ENCODE measurements at regions not wholly inside any gene's neighbourhood (a gene's known extent, or its start where the extent isn't known, plus 50 kb on each side); places are given as distances from the start of the nearest gene placed in this dataset.

DNA sequence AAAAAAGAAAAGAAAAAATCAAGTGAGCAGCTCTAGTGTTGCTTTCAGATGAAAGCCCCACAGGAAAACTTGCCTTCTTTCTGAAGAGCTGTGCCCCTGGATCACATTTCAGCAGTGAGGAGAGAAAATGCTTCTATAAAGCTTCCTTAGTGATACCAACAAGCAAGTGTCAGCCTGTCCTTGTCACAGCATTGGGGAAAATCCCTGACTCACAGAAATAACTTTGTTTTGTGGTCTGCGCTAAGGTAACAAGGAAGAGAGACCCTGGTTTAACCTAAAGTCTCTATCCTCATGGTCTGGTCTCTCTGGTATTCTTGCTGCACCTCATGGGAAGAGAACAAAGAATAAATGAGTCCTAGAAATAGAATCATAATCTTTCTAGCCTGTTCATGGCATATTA, 885.2 kb upstream of the SORCS1 start:
- Histone ChIP-seq H4K91ac (ENCODE audit: insufficient read depth, low read depth, low read length) (no peak overlapping the region), H4K20me1 (ENCODE audit: insufficient read depth, low read length) (no peaks in the 10 kb centered on the region), H3K18ac (ENCODE audit: low read depth, low read length) (no peak overlapping the region), H3K14ac (replicated peaks; ENCODE audit: low read depth, low read length) (no peak overlapping the region), H3K4me3 (ENCODE audit: insufficient read depth, low read depth, low read length) (no peak overlapping the region), H3K79me1 (ENCODE audit: low read depth in 1 of 2, low read length in 2 of 2) (no peaks in the 10 kb centered on the region), H2BK5ac (ENCODE audit: low read depth, low read length, poor library complexity, severe bottlenecking) (no peak overlapping the region), H3K27ac (ENCODE audit: insufficient read depth, low read length) (no peak overlapping the region), H3K36me3 (ENCODE audit: control insufficient read depth, insufficient read depth, low read length) (no peaks in the 10 kb centered on the region), H3K9me1 (ENCODE audit: insufficient read depth, low read length) (no peaks in the 10 kb centered on the region), H2AK5ac (ENCODE audit: low read depth, low read length) (no peak overlapping the region), H3K4ac (ENCODE audit: low read depth, low read length) (no peak overlapping the region), H3K23ac (ENCODE audit: low read depth, low read length) (no peak overlapping the region), H4K5ac (ENCODE audit: low read depth, low read length) (no peak overlapping the region), H2AK9ac (replicated peaks; ENCODE audit: low read depth, low read length, poor library complexity) (no peak overlapping the region), H2BK20ac (ENCODE audit: low read depth, low read length) (no peak overlapping the region), H3K4me2 (ENCODE audit: low read depth, low read length) (no peak overlapping the region), H3K56ac (ENCODE audit: extremely low read depth, insufficient read depth, low read length) (no peak overlapping the region), H2BK120ac (ENCODE audit: low read depth, low read length) (no peak overlapping the region), H2AFZ (replicated peaks; ENCODE audit: low read length, poor library complexity) (no peak overlapping the region), H3K9ac (ENCODE audit: low read depth, low read length) (no peak overlapping the region), H4K8ac (ENCODE audit: low read depth in 2 of 2, low read length in 2 of 2) (no peak overlapping the region), H3K27me3 (ENCODE audit: control insufficient read depth, insufficient read depth, low read length) (no peaks in the 10 kb centered on the region), H2BK15ac (ENCODE audit: low read depth, low read length) (no peak overlapping the region), H3K4me1 (ENCODE audit: control insufficient read depth, insufficient read depth, low read length) (no peaks in the 10 kb centered on the region), H3K9me3 (ENCODE audit: control insufficient read depth, insufficient read depth, low read length) (peaks cover 11% of the 10 kb centered on the region)
- TF ChIP-seq MAFK (IDR thresholded peaks at IDR 0.05; ENCODE audit: low read depth, low read length) (no peak), USF2 (IDR thresholded peaks at IDR 0.05; ENCODE audit: low read depth, low read length) (no peak), NFE2L2 (IDR thresholded peaks at IDR 0.05; ENCODE audit: low read depth, low read length) (no peak), RCOR1 (IDR thresholded peaks at IDR 0.05; ENCODE audit: insufficient replicate concordance, low read length) (no peak), RFX5 (IDR thresholded peaks at IDR 0.05; ENCODE audit: low read depth, low read length) (no peak), CHD1 (IDR thresholded peaks at IDR 0.05; ENCODE audit: low read depth, low read length) (no peak), POLR2A (IDR thresholded peaks at IDR 0.05; ENCODE audit: low read depth, low read length) (no peak), RAD21 (IDR thresholded peaks at IDR 0.05; ENCODE audit: low read length) (no peak), FOS (IDR thresholded peaks at IDR 0.05; ENCODE audit: low read depth, low read length) (no peak), MXI1 (IDR thresholded peaks at IDR 0.05; ENCODE audit: borderline replicate concordance, low read depth, low read length) (no peak), MAZ (IDR thresholded peaks at IDR 0.05; ENCODE audit: borderline replicate concordance, low read depth, low read length) (no peak), BHLHE40 (IDR thresholded peaks at IDR 0.05; ENCODE audit: low read depth, low read length) (no peak), SMC3 (IDR thresholded peaks at IDR 0.05; ENCODE audit: low read depth, low read length) (no peak), CEBPB (IDR thresholded peaks at IDR 0.05; ENCODE audit: low read depth, low read length) (no peak), ELK1 (IDR thresholded peaks at IDR 0.05; ENCODE audit: borderline replicate concordance, low read depth, low read length) (no peak), CTCF (conservative IDR thresholded peaks at IDR 0.05; ENCODE audit: low read depth, low read length) (no peak)
- in situ Hi-C loops (cut with MboI; ENCODE audit: low sequenced_read_pairs), result no loop called here
- CTCF ChIA-PET, result no interaction called here
- ATAC-seq (ENCODE audit: low read depth) (no peak), DNase-seq (no peak)
- intact Hi-C loops (cut with micrococcal nuclease), result no loop called here
- POLR2A ChIA-PET (ENCODE audit: unreplicated experiment), result no interaction called here
- dilution Hi-C loops (cut with HindIII; ENCODE audit: low sequenced_read_pairs, unreplicated experiment), result no loop called here
- no CpG with 5 or more reads among the region's 1 CpG for WGBS, 2 experiments (ENCODE audit: extremely low coverage in 2 of 2, insufficient read length in 1 of 2)
- BruUV-seq (replicated peaks), result no TSS peak

Measured in IMR-90 (cell line).